Prostate gland (tissue), 2 donors: ENCODE measurements at regions not wholly inside any gene's neighbourhood (a gene's known extent, or its start where the extent isn't known, plus 50 kb on each side); places are given as distances from the start of the nearest gene placed in this dataset.

Source experiments
- CTCF ChIP-seq, 4 experiments: fragments of 200-600 bp in 2 of 4; fragments of 450-650 bp in 2 of 4; sonication (generic) in 2 of 4; IDR thresholded peaks; 1 replicate in 3 of 4; 2 replicates in 1 of 4; pipeline ENCODE4 v1.5.1; 2016 to 2019; ENCODE audit warnings: antibody characterized with exemption in 4 of 4, mild to moderate bottlenecking in 2 of 4, moderate library complexity in 2 of 4
- POLR2A ChIP-seq: fragments of 450-650 bp; IDR thresholded peaks from one replicate; pipeline ENCODE4 v1.6.1; 2016; ENCODE audit warnings: antibody characterized with exemption, mild to moderate bottlenecking
- POLR2AphosphoS5 ChIP-seq: sonication (generic); formaldehyde crosslinking; IDR thresholded peaks from one replicate; pipeline ENCODE4 v1.6.1; 2017; ENCODE audit warnings: antibody characterized with exemption

- TF ChIP-seq CTCF (IDR thresholded peaks at IDR 0.05) (no peak), POLR2AphosphoS5 (no peak), POLR2A (no peak)
These were observed 364.5 kb upstream of the ZFHX3 start for GRCh38 chr16:73412416-73412815.
